CD4-positive, alpha-beta T cell (primary cell): ENCODE measurements at regions not wholly inside any gene's neighbourhood (a gene's known extent, or its start where the extent isn't known, plus 50 kb on each side); places are given as distances from the start of the nearest gene placed in this dataset.
"Not testable (repeated sequence)": the region's sequence is repeated elsewhere in the genome, so short reads cannot be mapped to it uniquely, and the experiment has no call there.

Experiments
- ATAC-seq: fragments of 200-7000 bp; cut with Tn5 transposase; one replicate; pipeline ENCODE4 v1.10.0; 2022; ENCODE audit warnings: mild to moderate bottlenecking; ENCODE audit not compliant: poor library complexity
- CTCF ChIA-PET: fragments of 350-600 bp; sonication (Branson Sonifier 250); formaldehyde crosslinking; loops from one replicate; lab custom pipeline; 2021; ENCODE audit warnings: antibody characterized with exemption, inconsistent platforms; lab: Charles Lee
- POLR2A ChIA-PET: fragments of 350-600 bp; sonication (Branson Sonifier 250); formaldehyde crosslinking; loops from one replicate; lab custom pipeline; 2021; ENCODE audit warnings: antibody characterized with exemption, inconsistent platforms; lab: Charles Lee
- DNase-seq, 14 experiments: peaks; one replicate each; pipeline ENCODE4 v3.0.0-alpha.2; 2013 to 2020; ENCODE audit warnings: mixed read lengths in 2 of 14
- H3K27ac ChIP-seq, 2 donors: one replicate each; pipeline versions ENCODE4 v1.5.1 to v1.7.0; 2013; ENCODE audit warnings: low read length in 2 of 2, low read depth in 1 of 2, mild to moderate bottlenecking in 1 of 2
- H3K27me3 ChIP-seq, 2 experiments: 1 replicate in 1 of 2; 2 replicates in 1 of 2; pipeline versions ENCODE4 v1.6.1 to v1.7.0; 2013; ENCODE audit warnings: low read length in 2 of 2, control low read depth in 1 of 2, mild to moderate bottlenecking in 1 of 2, moderate library complexity in 1 of 2; ENCODE audit not compliant: insufficient read depth in 2 of 2, control insufficient read depth in 1 of 2
- H3K36me3 ChIP-seq: one replicate; pipeline ENCODE4 v1.6.1; 2013; ENCODE audit warnings: low read length, control low read depth; ENCODE audit not compliant: insufficient read depth
- H3K4me1 ChIP-seq: one replicate; pipeline ENCODE4 v1.6.1; 2013; ENCODE audit warnings: low read length, control low read depth; ENCODE audit not compliant: insufficient read depth
- H3K4me3 ChIP-seq: one replicate; pipeline ENCODE4 v1.5.1; 2013; ENCODE audit warnings: mild to moderate bottlenecking, low read length, moderate library complexity
- H3K9me3 ChIP-seq, 2 experiments: 1 replicate in 1 of 2; 2 replicates in 1 of 2; pipeline versions ENCODE4 v1.6.1 to v1.7.0; 2013; ENCODE audit warnings: low read length in 2 of 2, mild to moderate bottlenecking in 2 of 2, control low read depth in 1 of 2, moderate library complexity in 1 of 2; ENCODE audit not compliant: control insufficient read depth in 1 of 2, insufficient read depth in 1 of 2
- H3K27ac Mint-ChIP-seq: one replicate; pipeline ENCODE4 v1.8.0; 2020; ENCODE audit warnings: mixed read lengths
- H3K27me3 Mint-ChIP-seq: one replicate; pipeline ENCODE4 v1.8.0; 2021; ENCODE audit warnings: mixed read lengths
- H3K36me3 Mint-ChIP-seq: one replicate; pipeline ENCODE4 v1.8.0; 2021; ENCODE audit warnings: low read depth, mixed read lengths
- H3K4me1 Mint-ChIP-seq: one replicate; pipeline ENCODE4 v1.8.0; 2021; ENCODE audit warnings: low read depth, mixed read lengths
- H3K4me3 Mint-ChIP-seq: one replicate; pipeline ENCODE4 v1.8.0; 2020; ENCODE audit warnings: mild to moderate bottlenecking, mixed read lengths
- H3K9me3 Mint-ChIP-seq: one replicate; pipeline ENCODE4 v1.8.0; 2020; ENCODE audit warnings: mixed read lengths
- CTCF ChIP-seq: fragments of 200-600 bp; IDR thresholded peaks from one replicate; pipeline ENCODE4 v1.8.0; 2022; ENCODE audit warnings: antibody characterized with exemption, mild to moderate bottlenecking
- intact Hi-C, 2 experiments: fragments of 100-400 bp; cut with DNase I in 1 of 2; cut with micrococcal nuclease in 1 of 2; formaldehyde crosslinking; loops; one replicate each; pipeline versions ENCODE4 v1.15.1 to v1.9.0; 2023 to 2025; cut with DNase I, micrococcal nuclease

GRCh38 chr6:90887764-90888163 is 300.9 kb upstream of the MAP3K7 start:
- Mint-ChIP-seq H3K9me3 (peaks cover under 1% of the 10 kb centered on the region), H3K27me3 (peaks cover 10% of the 10 kb centered on the region), H3K4me3 (no peak overlapping the region), H3K27ac (no peak overlapping the region), H3K36me3 (no peaks in the 10 kb centered on the region), H3K4me1 (no peaks in the 10 kb centered on the region)
- POLR2A ChIA-PET, result no interaction called here
- TF ChIP-seq CTCF, result no peak
- Histone ChIP-seq H3K27me3 (no peaks in the 10 kb centered on the region), H3K27ac (no peak overlapping the region), H3K9me3 (no peaks in the 10 kb centered on the region), H3K36me3 (no peaks in the 10 kb centered on the region), H3K4me1 (no peaks in the 10 kb centered on the region), H3K4me3 (no peak overlapping the region)
- CTCF ChIA-PET, result no interaction called here
- no peak for DNase-seq
- intact Hi-C loops, result no loop called here
- ATAC-seq, result no peak

- ChIA-PET CTCF (no interaction called here), POLR2A (no interaction called here)
- no peaks in the 10 kb centered on the region for H3K36me3 ChIP-seq
- intact Hi-C loops, result no loop called here
- ATAC-seq (no peak), DNase-seq (no peak)
- no peak for TF ChIP-seq CTCF
- Mint-ChIP-seq H3K27ac (no peak overlapping the region), H3K4me3 (no peak overlapping the region), H3K4me1 (no peaks in the 10 kb centered on the region), H3K36me3 (no peaks in the 10 kb centered on the region), H3K9me3 (peaks cover 2% of the 10 kb centered on the region), H3K27me3 (peaks cover 14% of the 10 kb centered on the region)
- no peaks in the 10 kb centered on the region for H3K4me1 ChIP-seq
- no peaks in the 10 kb centered on the region for H3K9me3 ChIP-seq
- no peaks in the 10 kb centered on the region for H3K27me3 ChIP-seq
- H3K27ac ChIP-seq, result no peak overlapping the region
- H3K4me3 ChIP-seq, result no peak overlapping the region
Observed at GRCh38 chr6:90885611-90886056, 298.8 kb upstream of the MAP3K7 start.

GRCh38 chr6:90885137-90885536 is 298.3 kb upstream of the MAP3K7 start:
- DNase-seq, ATAC-seq, H3K27me3 ChIP-seq, CTCF ChIA-PET, intact Hi-C loops, H3K27ac ChIP-seq, H3K9me3 Mint-ChIP-seq, H3K36me3 Mint-ChIP-seq, H3K4me3 ChIP-seq, H3K9me3 ChIP-seq, H3K4me3 Mint-ChIP-seq, H3K27ac Mint-ChIP-seq, H3K4me1 ChIP-seq, H3K36me3 ChIP-seq, H3K4me1 Mint-ChIP-seq, POLR2A ChIA-PET: not testable (repeated sequence)
- H3K27me3 Mint-ChIP-seq, result peaks cover 15% of the 10 kb centered on the region

- H3K4me1 Mint-ChIP-seq, result no peaks in the 10 kb centered on the region
- intact Hi-C loops, result no loop called here
- POLR2A ChIA-PET, result no interaction called here
- H3K4me3 ChIP-seq, result no peak overlapping the region
- no peak overlapping the region for H3K27ac ChIP-seq
- ATAC-seq (no peak), DNase-seq (no peak)
- no peaks in the 10 kb centered on the region for H3K36me3 ChIP-seq
- H3K4me1 ChIP-seq, result no peaks in the 10 kb centered on the region
- peaks cover 0 to 3% of the 10 kb centered on the region in 2 experiments for H3K9me3 ChIP-seq
- H3K9me3 Mint-ChIP-seq, result peaks cover 4% of the 10 kb centered on the region
- no peak overlapping the region for H3K27ac Mint-ChIP-seq
- H3K36me3 Mint-ChIP-seq, result no peaks in the 10 kb centered on the region
- no peaks in the 10 kb centered on the region for H3K27me3 ChIP-seq
- CTCF ChIA-PET, result no interaction called here
- TF ChIP-seq CTCF, result no peak
- peaks cover 39% of the 10 kb centered on the region for H3K27me3 Mint-ChIP-seq
- no peak overlapping the region for H3K4me3 Mint-ChIP-seq
Observed at GRCh38 chr6:90877616-90878015, 290.7 kb upstream of the MAP3K7 start.
